Fibroblast of lung (primary cell): ENCODE measurements at regions not wholly inside any gene's neighbourhood (a gene's known extent, or its start where the extent isn't known, plus 50 kb on each side); places are given as distances from the start of the nearest gene placed in this dataset.
A peak's percentile ranks its signal among the peaks of the same experiment; 100 is the strongest.

ENCODE experiments used
- CTCF ChIP-seq, 2 donors: IDR thresholded peaks in 1 of 2; conservative IDR thresholded peaks in 1 of 2; 1 replicate in 1 of 2; 2 replicates in 1 of 2; pipeline ENCODE4 v1.5.1; 2011 to 2012; ENCODE audit warnings: low read length in 2 of 2, control low read depth in 1 of 2, inconsistent platforms in 1 of 2, low read depth in 1 of 2, mild to moderate bottlenecking in 1 of 2
- EZH2 ChIP-seq: IDR thresholded peaks from 2 replicates; pipeline ENCODE4 v1.5.1; 2012; ENCODE audit warnings: low read length, control low read depth, mild to moderate bottlenecking; ENCODE audit errors: missing control alignments

DNA sequence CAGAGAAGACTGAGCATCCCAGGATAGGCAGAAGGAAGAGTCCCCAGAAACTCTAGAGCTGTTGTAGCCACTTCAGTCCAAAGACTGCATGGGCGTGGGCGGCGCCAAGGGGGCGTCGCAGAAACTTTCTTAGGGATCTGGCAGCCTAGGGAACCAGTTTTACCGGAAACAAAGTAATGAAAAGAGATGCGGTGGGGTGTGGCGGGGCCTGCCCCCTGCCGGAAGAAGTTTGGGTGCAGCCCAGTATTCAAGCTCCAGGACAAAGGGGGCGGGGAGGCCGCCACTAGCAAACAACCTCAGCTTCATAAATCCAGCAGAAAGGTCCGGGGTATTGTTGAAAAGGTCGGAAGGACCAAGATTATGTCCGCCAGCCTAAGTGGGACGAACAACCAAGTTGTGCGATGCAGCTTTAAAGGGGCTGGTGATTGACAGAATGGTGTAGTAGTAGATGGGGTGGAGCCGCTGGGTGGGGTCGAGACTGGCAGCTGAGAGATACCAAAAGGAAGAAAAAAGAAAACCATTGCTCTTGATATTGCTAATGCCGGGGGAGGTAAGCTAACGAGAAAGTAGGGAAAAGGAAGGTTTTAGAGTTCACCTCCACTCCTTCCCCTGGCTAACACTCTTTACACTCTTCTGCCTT lies 190.5 kb downstream of the RRAGB start:
- TF ChIP-seq EZH2, result no peak
- peak; percentile 33 to 35 for TF ChIP-seq CTCF (conservative IDR thresholded peaks at IDR 0.05 in 1 of 2, IDR thresholded peaks at IDR 0.05 in 1 of 2; ENCODE audit: low read depth in 1 of 2, low read length in 2 of 2)
